GM12878 (cell line): ENCODE measurements at regions not wholly inside any gene's neighbourhood (a gene's known extent, or its start where the extent isn't known, plus 50 kb on each side); places are given as distances from the start of the nearest gene placed in this dataset.

Source experiments
- CTCF ChIP-seq, 3 experiments: IDR thresholded peaks in 2 of 3; conservative IDR thresholded peaks in 1 of 3; 2 replicates each; pipeline ENCODE4 v1.5.1; 2011; ENCODE audit warnings: low read depth in 3 of 3, low read length in 3 of 3, mild to moderate bottlenecking in 3 of 3, control low read depth in 2 of 3, moderate library complexity in 2 of 3, inconsistent platforms in 1 of 3, mixed read lengths in 1 of 3; ENCODE audit not compliant: control insufficient read depth in 2 of 3, insufficient read depth in 1 of 3; ENCODE audit errors: extremely low read depth in 1 of 3
- ETV6 ChIP-seq, 2 experiments: fragments of 450-650 bp in 1 of 2; IDR thresholded peaks in 1 of 2; conservative IDR thresholded peaks in 1 of 2; 2 replicates each; pipeline ENCODE4 v1.6.1; 2014; ENCODE audit warnings: antibody characterized with exemption in 1 of 2, borderline replicate concordance in 1 of 2, low read depth in 1 of 2, mild to moderate bottlenecking in 1 of 2, moderate library complexity in 1 of 2
- POLR2A ChIP-seq: IDR thresholded peaks from 2 replicates; pipeline ENCODE4 v1.6.1; 2011; ENCODE audit warnings: low read depth, mild to moderate bottlenecking, low read length
- SUPT20H ChIP-seq: IDR thresholded peaks from 2 replicates; pipeline ENCODE4 v1.6.1; 2011; ENCODE audit warnings: low read depth, mild to moderate bottlenecking, low read length, moderate library complexity, borderline replicate concordance; ENCODE audit not compliant: control insufficient read depth

- TF ChIP-seq CTCF (IDR thresholded peaks at IDR 0.05 in 2 of 3, conservative IDR thresholded peaks at IDR 0.05 in 1 of 3; ENCODE audit: control insufficient read depth in 2 of 3, extremely low read depth in 1 of 3, insufficient read depth in 1 of 3, low read depth in 3 of 3, low read length in 3 of 3): no peak
- TF ChIP-seq SUPT20H: no peak
- no peak for TF ChIP-seq ETV6 (conservative IDR thresholded peaks at IDR 0.05 in 1 of 2, IDR thresholded peaks at IDR 0.05 in 1 of 2; ENCODE audit: borderline replicate concordance in 1 of 2, low read depth in 1 of 2)
- TF ChIP-seq POLR2A: no peak
Observed at GRCh38 chr16:65319621-65320231, 197.9 kb upstream of the CDH11 start.
